Stimulated activated naive CD8-positive, alpha-beta T cell treated with anti-CD3 and anti-CD28 coated beads, Interleukin-15, Interleukin-2, amounts not matched to agents 100 ng/mL and 50 ng/mL, for 24 hours (primary cell): ENCODE measurements at regions not wholly inside any gene's neighbourhood (a gene's known extent, or its start where the extent isn't known, plus 50 kb on each side); places are given as distances from the start of the nearest gene placed in this dataset.

ENCODE experiments used
- H3K27ac Mint-ChIP-seq: one replicate; pipeline ENCODE4 v1.8.0; 2021; ENCODE audit warnings: mild to moderate bottlenecking, mixed read lengths
- H3K27me3 Mint-ChIP-seq: one replicate; pipeline ENCODE4 v1.8.0; 2021; ENCODE audit warnings: mixed read lengths
- H3K36me3 Mint-ChIP-seq: one replicate; pipeline ENCODE4 v1.8.0; 2021; ENCODE audit warnings: low read depth, mixed read lengths
- H3K4me1 Mint-ChIP-seq: one replicate; pipeline ENCODE4 v1.8.0; 2021; ENCODE audit warnings: low read depth, mixed read lengths
- H3K4me3 Mint-ChIP-seq: one replicate; pipeline ENCODE4 v1.8.0; 2021; ENCODE audit warnings: mild to moderate bottlenecking, mixed read lengths
- H3K9me3 Mint-ChIP-seq: one replicate; pipeline ENCODE4 v1.8.0; 2021; ENCODE audit warnings: mixed read lengths

DNA sequence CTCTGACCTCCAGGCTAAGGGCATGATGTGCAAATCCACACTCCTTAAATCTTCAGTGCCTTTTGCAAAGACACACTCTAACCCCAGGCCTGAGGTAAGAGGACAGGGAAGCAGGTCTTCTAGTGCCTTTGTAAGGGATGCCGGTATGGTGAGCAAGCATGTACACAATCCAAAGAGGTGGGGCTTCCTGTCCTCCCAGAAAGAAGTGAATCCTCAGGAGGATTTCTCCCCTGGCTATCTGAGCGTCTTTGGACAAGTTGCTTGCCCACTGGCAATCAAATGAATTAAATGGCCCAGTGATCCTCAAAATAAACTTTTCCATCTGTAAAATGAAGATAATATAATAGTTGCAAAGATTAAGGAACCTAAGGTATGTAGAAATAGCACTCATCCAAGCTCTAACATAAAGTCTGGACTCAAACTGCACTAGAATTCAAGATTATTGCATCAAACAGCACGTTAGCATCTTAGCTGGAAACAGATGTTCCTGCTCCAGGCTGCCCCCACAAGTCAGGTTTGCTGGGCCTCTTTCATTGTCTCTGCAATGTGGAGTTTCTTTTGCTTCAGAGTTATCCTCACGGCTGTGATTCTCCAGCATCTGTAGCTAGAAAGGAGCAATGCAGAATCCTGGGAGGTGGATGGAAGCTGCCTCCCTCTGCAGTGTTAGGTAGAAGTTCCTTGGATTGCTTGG lies 249.6 kb downstream of the TSHZ3 start:
- H3K36me3 Mint-ChIP-seq: no peaks in the 10 kb centered on the region
- H3K27me3 Mint-ChIP-seq: no peaks in the 10 kb centered on the region
- no peaks in the 10 kb centered on the region for H3K4me1 Mint-ChIP-seq
- H3K27ac Mint-ChIP-seq: no peak overlapping the region
- no peak overlapping the region for H3K4me3 Mint-ChIP-seq
- H3K9me3 Mint-ChIP-seq: no peaks in the 10 kb centered on the region

DNA sequence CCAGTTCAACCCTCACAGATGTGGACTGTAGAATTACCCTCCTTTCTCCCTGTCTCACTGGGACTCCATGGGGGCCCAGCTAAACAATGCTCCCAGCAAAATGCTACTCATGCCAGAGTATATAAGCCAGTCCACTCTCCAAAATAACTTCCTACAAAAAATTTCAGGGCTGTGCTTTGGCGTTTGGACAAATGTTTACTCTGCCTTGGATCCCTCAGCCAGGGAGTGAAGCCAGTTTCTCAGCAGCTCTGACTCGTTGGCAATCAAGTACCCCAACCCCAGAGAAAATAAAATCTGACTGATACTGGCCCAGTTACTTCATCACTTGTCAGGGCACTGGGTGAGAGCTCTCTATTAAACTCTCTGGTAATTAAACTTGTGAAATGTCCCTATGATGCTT lies 250.4 kb downstream of the TSHZ3 start:
- H3K4me1 Mint-ChIP-seq: no peaks in the 10 kb centered on the region
- no peaks in the 10 kb centered on the region for H3K9me3 Mint-ChIP-seq
- H3K27me3 Mint-ChIP-seq: no peaks in the 10 kb centered on the region
- H3K4me3 Mint-ChIP-seq: no peak overlapping the region
- no peak overlapping the region for H3K27ac Mint-ChIP-seq
- H3K36me3 Mint-ChIP-seq: no peaks in the 10 kb centered on the region

GRCh38 chr19:31096935-31097545 lies 252.2 kb downstream of the TSHZ3 start:
- Mint-ChIP-seq H3K4me1 (no peaks in the 10 kb centered on the region), H3K27me3 (no peaks in the 10 kb centered on the region), H3K27ac (no peak overlapping the region), H3K4me3 (no peak overlapping the region), H3K36me3 (no peaks in the 10 kb centered on the region), H3K9me3 (no peaks in the 10 kb centered on the region)

- Mint-ChIP-seq H3K27me3 (peaks cover 5% of the 10 kb centered on the region), H3K36me3 (no peaks in the 10 kb centered on the region), H3K4me3 (no peak overlapping the region), H3K9me3 (no peaks in the 10 kb centered on the region), H3K4me1 (no peaks in the 10 kb centered on the region), H3K27ac (no peak overlapping the region)
Observed at GRCh38 chr19:31096062-31096830, 253.0 kb downstream of the TSHZ3 start.

GRCh38 chr19:31095100-31095804 lies 254.0 kb downstream of the TSHZ3 start:
- Mint-ChIP-seq H3K4me1 (no peaks in the 10 kb centered on the region), H3K27ac (no peak overlapping the region), H3K27me3 (peaks cover 5% of the 10 kb centered on the region), H3K36me3 (no peaks in the 10 kb centered on the region), H3K4me3 (no peak overlapping the region), H3K9me3 (no peaks in the 10 kb centered on the region)

GRCh38 chr19:31092274-31092673 lies 257.0 kb downstream of the TSHZ3 start:
- no peaks in the 10 kb centered on the region for H3K36me3 Mint-ChIP-seq
- H3K4me1 Mint-ChIP-seq: no peaks in the 10 kb centered on the region
- H3K4me3 Mint-ChIP-seq: no peak overlapping the region
- H3K27me3 Mint-ChIP-seq: peaks cover 5% of the 10 kb centered on the region
- no peaks in the 10 kb centered on the region for H3K9me3 Mint-ChIP-seq
- H3K27ac Mint-ChIP-seq: no peak overlapping the region

- Mint-ChIP-seq H3K36me3 (no peaks in the 10 kb centered on the region), H3K4me1 (no peaks in the 10 kb centered on the region), H3K9me3 (no peaks in the 10 kb centered on the region), H3K27ac (no peak overlapping the region), H3K4me3 (no peak overlapping the region), H3K27me3 (peaks cover 5% of the 10 kb centered on the region)
Observed at GRCh38 chr19:31089681-31090080, 259.6 kb downstream of the TSHZ3 start.

- Mint-ChIP-seq H3K27me3 (no peaks in the 10 kb centered on the region), H3K4me1 (no peaks in the 10 kb centered on the region), H3K36me3 (no peaks in the 10 kb centered on the region), H3K27ac (no peak overlapping the region), H3K4me3 (no peak overlapping the region), H3K9me3 (no peaks in the 10 kb centered on the region)
Observed at GRCh38 chr19:31085125-31085524, 264.1 kb downstream of the TSHZ3 start.

GRCh38 chr19:31083105-31083504 lies 266.1 kb downstream of the TSHZ3 start:
- H3K4me1 Mint-ChIP-seq: no peaks in the 10 kb centered on the region
- H3K36me3 Mint-ChIP-seq: no peaks in the 10 kb centered on the region
- peaks cover 7% of the 10 kb centered on the region for H3K27me3 Mint-ChIP-seq
- H3K4me3 Mint-ChIP-seq: no peak overlapping the region
- no peak overlapping the region for H3K27ac Mint-ChIP-seq
- H3K9me3 Mint-ChIP-seq: no peaks in the 10 kb centered on the region

DNA sequence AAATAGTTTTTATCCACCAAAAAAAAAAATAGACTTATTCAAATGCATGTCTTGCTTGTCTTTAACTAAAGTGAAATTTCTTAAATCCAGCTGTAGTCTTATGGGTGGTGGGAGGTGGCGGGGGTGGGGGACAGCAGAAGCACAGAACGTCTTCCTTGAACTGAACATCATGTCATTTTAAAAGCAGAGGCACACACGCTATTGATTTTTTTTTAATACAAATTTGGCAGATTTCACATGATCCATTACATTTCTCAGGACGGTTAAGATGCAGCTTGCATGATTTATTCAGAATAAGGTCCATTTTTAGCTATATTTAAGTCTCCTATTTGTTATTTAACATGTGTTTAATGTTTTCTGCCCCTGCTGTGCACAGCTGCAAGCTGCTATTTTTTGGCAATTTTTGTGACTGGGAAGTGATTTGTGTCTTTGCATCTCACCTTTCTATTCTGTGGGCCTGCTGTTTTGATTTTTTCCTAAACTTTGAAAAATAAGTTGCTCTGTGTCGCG lies 274.0 kb downstream of the TSHZ3 start:
- peaks cover 49% of the 10 kb centered on the region for H3K27me3 Mint-ChIP-seq
- no peaks in the 10 kb centered on the region for H3K4me1 Mint-ChIP-seq
- H3K9me3 Mint-ChIP-seq: no peaks in the 10 kb centered on the region
- H3K36me3 Mint-ChIP-seq: no peaks in the 10 kb centered on the region
- no peak overlapping the region for H3K4me3 Mint-ChIP-seq
- no peak overlapping the region for H3K27ac Mint-ChIP-seq

DNA sequence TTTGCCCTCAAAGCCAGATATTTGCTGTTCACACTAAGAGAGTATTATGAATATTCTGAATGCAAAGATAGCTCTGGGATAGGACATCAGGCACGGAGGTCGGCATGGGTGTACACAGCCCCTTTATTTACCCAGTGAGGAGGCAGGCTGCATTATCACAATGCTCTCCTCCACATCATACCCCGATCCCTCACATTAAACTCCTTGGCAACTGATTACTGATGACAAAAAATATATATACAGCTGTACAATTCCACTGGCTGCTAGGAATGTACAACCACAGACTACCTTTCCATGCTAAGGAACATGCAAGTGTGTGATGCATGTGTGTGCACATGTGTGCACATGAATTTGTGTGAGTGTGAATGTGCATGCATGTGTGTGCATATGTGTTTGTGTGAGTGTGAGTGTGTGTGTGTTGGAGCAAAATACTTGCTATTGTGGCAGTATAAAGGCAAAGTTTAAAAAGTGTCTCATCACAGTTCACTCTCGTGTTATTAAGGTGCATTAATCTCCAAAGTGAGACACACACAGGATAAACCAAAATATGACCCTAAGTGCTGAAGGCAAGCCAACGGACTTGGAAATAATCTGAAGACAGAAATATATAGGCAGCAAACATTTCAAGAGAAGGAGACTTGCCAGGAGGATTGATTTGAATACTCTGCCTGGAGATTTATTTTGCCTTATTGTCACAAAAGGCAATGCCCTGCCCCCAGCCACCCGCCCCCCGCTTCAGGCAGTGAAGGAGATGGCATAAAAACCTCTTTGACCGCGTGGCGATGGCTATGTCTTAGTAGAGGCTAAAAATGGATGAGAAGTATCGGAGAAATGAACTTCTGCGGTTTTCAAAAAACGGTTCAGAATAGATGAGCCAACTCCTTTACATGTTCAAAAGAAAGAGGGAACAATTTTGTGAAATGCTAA lies 274.8 kb downstream of the TSHZ3 start:
- Mint-ChIP-seq H3K4me3 (no peak overlapping the region), H3K4me1 (no peaks in the 10 kb centered on the region), H3K36me3 (no peaks in the 10 kb centered on the region), H3K27me3 (peaks cover 48% of the 10 kb centered on the region), H3K9me3 (no peaks in the 10 kb centered on the region), H3K27ac (no peak overlapping the region)

DNA sequence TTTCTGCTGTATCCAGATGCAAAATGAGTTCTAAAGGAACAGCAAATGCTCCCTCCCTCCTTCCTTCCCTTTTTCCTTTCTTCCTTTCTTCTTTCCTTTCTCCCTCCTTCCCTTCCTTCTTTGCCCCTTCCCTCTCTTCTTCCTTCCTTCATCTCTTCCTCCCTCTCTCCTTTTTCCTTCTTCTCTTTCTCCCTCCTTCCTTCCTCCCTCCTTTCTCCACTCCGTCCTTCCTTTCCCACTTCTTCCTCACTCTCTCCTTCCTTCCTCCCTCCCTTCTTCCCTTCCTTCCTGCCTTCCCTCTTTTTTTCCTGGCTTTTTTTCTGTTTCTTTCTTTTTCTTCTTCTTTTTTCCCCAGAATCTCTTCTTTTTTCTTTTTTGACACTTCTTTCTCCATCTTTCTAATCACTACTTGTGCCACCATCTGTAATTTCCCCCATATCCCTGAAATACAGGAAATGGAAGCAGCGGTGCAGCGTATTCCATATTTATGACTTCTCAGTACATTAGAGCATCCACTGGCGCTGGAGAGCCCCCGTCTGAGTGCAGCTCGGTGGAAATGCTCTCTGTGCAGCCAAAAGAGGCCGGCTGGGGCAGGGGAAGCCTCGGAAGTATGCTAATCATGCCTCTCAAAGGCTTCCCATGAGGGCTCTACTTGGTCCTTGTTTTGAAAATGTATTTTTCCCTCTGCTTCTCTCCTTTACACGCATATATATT lies 275.6 kb downstream of the TSHZ3 start:
- Mint-ChIP-seq H3K27me3 (peaks cover 47% of the 10 kb centered on the region), H3K4me3 (no peak overlapping the region), H3K4me1 (no peaks in the 10 kb centered on the region), H3K27ac (no peak overlapping the region), H3K36me3 (no peaks in the 10 kb centered on the region), H3K9me3 (no peaks in the 10 kb centered on the region)

DNA sequence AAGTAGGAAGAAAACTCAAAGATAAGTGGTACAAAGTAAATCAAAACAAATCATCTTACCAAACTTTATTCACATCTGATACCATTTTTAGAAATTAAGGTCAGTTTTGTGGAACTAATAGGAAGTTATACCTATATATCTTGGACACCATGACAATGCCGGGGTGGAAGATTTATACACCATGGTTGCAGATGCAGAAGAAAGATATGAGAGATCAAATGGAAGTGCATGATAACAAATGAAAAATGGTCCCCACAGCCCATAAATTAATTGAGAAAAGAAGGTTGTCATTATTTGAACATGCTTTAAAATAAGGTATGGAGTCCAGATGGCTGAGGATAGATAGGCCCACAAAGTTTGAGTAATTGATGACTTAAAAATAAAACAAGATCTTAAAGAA lies 276.8 kb downstream of the TSHZ3 start:
- Mint-ChIP-seq H3K4me3 (no peak overlapping the region), H3K27ac (no peak overlapping the region), H3K9me3 (no peaks in the 10 kb centered on the region), H3K4me1 (no peaks in the 10 kb centered on the region), H3K27me3 (peaks cover 46% of the 10 kb centered on the region), H3K36me3 (no peaks in the 10 kb centered on the region)
